ENCODE measurements at regions not wholly inside any gene's neighbourhood (a gene's known extent, or its start where the extent isn't known, plus 50 kb on each side); places are given as distances from the start of the nearest gene placed in this dataset.

DNA sequence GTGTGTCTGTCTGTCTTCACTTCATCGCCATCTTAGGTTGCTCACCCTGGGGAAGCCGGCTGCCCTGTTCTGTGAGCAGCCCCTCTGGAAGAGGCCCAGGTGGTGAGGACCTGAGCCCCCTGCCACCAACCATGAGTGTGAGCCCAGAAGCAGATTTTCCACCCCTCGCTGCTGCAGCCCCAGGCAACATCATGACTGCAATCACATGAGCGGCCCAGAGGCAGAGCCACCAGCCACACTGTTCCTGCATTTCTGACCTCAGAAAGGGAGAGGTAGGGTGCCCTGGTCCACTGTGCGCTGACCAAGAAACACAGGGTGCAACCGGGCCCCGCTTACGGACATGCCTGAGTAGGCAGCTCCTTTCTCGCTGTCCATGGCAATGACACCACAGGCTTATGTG lies 92.3 kb upstream of the IQSEC1 start:
- Mint-ChIP-seq H3K9me3 (no peaks in the 10 kb centered on the region), H3K36me3 (ENCODE audit: low read depth) (no peaks in the 10 kb centered on the region), H3K4me1 (ENCODE audit: low read depth) (no peaks in the 10 kb centered on the region), H3K27ac (no peak overlapping the region), H3K4me3 (no peak overlapping the region), H3K27me3 (peaks cover 7% of the 10 kb centered on the region)
- intact Hi-C loops (cut with micrococcal nuclease), result no loop called here

DNA sequence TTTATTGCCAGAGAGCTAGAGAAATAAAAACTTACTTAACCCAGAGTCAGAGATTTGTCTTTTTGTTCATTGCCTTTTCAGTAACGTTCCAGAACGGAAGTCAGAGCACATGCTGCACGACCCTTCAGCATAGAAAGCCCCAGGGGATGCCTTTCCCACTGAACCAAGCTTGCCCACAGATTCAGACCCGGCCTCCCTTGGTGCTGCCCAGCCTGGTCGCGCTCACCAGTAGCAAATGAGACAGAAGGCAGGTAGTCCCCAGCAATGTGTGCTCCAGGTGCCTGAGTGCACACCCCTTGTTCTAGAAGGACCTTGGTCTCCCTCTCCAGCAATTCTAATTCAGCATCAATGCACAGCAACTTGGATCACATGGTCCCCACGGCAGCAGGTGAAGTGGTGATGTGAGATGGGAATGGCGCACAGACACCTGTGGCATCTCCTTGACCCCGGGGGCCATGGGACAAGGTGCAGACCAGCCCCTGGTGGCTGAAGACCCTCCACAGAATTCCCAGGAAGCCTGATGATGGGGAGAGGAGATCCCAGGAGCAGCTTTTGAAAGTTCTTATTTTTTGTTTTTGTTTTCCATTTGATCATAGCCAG lies 91.8 kb upstream of the IQSEC1 start:
- Mint-ChIP-seq H3K4me3 (no peak overlapping the region), H3K27me3 (peaks cover 6% of the 10 kb centered on the region), H3K27ac (no peak overlapping the region), H3K9me3 (no peaks in the 10 kb centered on the region), H3K4me1 (ENCODE audit: low read depth) (no peaks in the 10 kb centered on the region), H3K36me3 (ENCODE audit: low read depth) (no peaks in the 10 kb centered on the region)
- intact Hi-C loops (cut with micrococcal nuclease), result no loop called here

- no peaks in the 10 kb centered on the region for H3K36me3 Mint-ChIP-seq (ENCODE audit: low read depth)
- H3K9me3 Mint-ChIP-seq, result no peaks in the 10 kb centered on the region
- no peak overlapping the region for H3K4me3 Mint-ChIP-seq
- intact Hi-C loops (cut with micrococcal nuclease), result no loop called here
- no peaks in the 10 kb centered on the region for H3K4me1 Mint-ChIP-seq (ENCODE audit: low read depth)
- no peak overlapping the region for H3K27ac Mint-ChIP-seq
- H3K27me3 Mint-ChIP-seq, result peaks cover 2% of the 10 kb centered on the region
Observed at GRCh38 chr3:13163848-13164382, 90.7 kb upstream of the IQSEC1 start.

DNA sequence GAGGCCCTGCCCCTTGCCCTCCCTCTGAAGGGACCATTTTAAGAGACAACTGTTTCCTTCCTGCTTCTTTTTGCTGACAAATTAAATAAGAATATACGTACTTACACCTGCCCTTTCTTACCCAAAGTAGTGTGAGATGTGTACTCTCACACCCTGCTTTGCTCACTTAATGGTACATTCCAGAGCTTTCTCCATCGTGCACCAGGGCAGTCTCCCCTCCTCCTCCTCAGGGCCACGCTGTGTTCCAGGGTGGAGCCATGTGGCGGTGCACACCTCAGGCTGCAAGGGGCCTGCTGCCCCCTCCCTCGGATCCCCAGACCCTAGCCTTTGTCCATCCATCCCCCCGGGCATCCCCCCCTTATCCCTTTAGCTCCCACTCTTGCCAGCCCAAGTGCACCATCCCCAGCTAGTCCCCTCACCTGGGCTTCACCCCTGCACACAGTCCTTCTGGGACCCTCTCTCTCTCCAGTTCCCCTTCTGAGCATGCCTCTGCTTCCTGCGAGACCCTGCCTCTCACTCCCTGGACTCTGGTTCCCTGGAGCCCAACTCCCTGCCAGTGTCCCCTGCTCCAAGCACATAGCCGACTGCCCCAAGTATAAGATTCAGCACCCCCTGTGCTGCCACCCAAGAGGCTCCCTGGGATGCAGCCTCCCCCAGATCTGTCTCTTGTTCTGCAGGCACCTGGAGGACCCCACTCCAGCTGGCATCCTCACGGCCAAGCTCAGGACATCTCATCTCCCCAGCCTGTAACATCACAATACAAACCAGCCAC lies 89.5 kb upstream of the IQSEC1 start:
- Mint-ChIP-seq H3K27me3 (peaks cover 2% of the 10 kb centered on the region), H3K4me3 (no peak overlapping the region), H3K9me3 (no peaks in the 10 kb centered on the region), H3K36me3 (ENCODE audit: low read depth) (no peaks in the 10 kb centered on the region), H3K4me1 (ENCODE audit: low read depth) (no peaks in the 10 kb centered on the region), H3K27ac (no peak overlapping the region)
- intact Hi-C loops (cut with micrococcal nuclease), result no loop called here

DNA sequence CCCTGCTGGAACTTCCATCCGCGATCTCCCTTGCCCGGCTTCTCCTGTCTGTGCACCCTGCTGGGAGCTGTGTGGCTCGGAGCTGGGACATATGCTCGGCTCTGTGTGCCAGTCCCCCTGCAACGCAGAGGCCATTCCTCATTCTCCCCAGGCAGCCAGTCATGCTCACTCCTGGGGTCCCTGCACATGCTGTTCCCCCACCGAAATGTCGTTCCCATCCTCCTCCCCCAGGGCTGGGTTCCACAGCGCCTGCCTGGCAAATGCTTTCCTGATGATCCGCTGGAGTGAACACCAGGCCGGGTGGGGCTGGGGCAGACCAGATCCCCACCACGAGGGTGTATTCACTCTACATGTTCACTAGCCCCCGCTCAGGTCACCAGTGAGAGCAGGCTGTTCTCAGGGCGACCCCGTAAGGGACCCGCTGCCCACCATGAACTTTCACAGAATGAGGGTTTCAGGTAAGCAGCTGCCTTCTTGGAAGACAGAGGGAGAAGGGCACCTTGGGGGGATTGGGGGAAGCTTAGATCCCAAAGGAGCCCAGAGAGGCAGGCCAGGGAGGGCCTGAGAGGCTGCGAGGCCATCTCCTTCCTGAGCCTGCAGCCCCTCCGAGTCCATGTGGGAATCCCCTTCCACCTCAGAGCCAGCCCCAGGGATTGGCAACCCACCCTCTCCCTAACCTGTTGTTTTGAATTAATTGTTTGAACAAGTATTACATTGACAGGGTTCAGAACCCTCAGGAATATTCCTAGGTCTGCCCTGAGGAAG lies 88.7 kb upstream of the IQSEC1 start:
- Mint-ChIP-seq H3K4me1 (ENCODE audit: low read depth) (no peaks in the 10 kb centered on the region), H3K9me3 (no peaks in the 10 kb centered on the region), H3K4me3 (no peak overlapping the region), H3K36me3 (ENCODE audit: low read depth) (no peaks in the 10 kb centered on the region), H3K27me3 (peaks cover 2% of the 10 kb centered on the region), H3K27ac (no peak overlapping the region)
- intact Hi-C loops (cut with micrococcal nuclease), result no loop called here

DNA sequence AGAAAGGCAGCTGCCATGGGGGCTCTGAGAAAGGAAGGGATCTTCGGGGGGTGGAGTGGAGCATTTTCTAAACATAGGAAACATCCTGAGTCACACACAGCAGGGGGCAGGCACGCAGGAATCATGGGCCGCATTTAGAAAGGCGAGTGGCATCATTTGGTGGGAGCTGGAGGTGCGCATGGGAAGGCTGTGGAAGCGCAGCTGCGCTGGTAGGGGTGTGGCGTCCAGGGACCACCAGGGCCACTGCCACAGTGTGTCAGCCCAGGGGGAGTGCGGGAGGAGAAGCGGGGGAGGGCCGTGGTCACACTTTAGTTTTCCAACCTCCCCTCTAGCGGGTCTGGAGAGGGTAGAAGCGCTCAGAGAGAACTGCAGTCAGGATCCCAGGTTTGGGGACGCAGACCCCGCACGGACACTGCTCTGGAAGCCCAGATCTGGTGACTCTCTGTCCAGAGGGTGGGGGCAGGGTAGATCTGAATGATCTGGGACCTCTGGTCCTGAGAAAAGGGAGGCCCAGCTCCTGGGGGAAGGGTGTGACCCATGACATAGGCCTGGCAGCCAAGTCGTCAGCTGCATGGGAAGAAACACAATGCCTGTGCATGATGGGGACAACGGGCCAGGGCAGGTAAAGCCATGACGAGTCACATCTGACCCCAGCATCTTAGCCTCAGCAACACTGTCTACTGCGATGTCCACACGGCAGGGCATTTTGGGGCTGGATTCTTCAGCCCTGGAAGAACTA lies 88.0 kb upstream of the IQSEC1 start:
- intact Hi-C loops (cut with micrococcal nuclease), result no loop called here
- peaks cover 6% of the 10 kb centered on the region for H3K9me3 Mint-ChIP-seq
- H3K36me3 Mint-ChIP-seq (ENCODE audit: low read depth), result no peaks in the 10 kb centered on the region
- H3K27me3 Mint-ChIP-seq, result peaks cover 8% of the 10 kb centered on the region
- H3K27ac Mint-ChIP-seq, result no peak overlapping the region
- H3K4me3 Mint-ChIP-seq, result no peak overlapping the region
- no peaks in the 10 kb centered on the region for H3K4me1 Mint-ChIP-seq (ENCODE audit: low read depth)

DNA sequence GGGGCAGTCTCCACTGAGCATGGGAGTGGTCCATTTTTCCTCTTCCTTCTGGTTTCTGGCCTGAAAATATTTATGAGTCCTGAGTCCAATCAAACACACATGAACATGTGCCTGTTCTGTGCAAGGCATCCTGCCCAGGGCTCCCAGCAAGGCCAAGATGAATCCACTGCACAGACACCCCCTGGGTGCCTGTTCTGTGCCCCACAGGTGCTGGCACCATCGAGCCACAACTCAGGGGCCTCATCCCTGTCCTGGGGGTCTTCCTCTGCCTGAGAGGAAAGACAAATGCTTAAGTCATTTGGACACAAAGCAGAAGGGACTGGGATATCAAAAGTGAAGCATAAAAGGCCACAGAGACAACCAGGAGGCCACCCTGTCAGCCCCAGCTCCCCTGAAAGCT lies 87.4 kb upstream of the IQSEC1 start:
- Mint-ChIP-seq H3K27me3 (peaks cover 7% of the 10 kb centered on the region), H3K4me3 (no peak overlapping the region), H3K36me3 (ENCODE audit: low read depth) (no peaks in the 10 kb centered on the region), H3K27ac (no peak overlapping the region), H3K9me3 (peaks cover 11% of the 10 kb centered on the region), H3K4me1 (ENCODE audit: low read depth) (no peaks in the 10 kb centered on the region)
- intact Hi-C loops (cut with micrococcal nuclease), result no loop called here

GRCh38 chr3:13159890-13160289 lies 86.7 kb upstream of the IQSEC1 start:
- H3K9me3 Mint-ChIP-seq, result peaks cover 19% of the 10 kb centered on the region
- peaks cover 7% of the 10 kb centered on the region for H3K27me3 Mint-ChIP-seq
- no peaks in the 10 kb centered on the region for H3K4me1 Mint-ChIP-seq (ENCODE audit: low read depth)
- H3K36me3 Mint-ChIP-seq (ENCODE audit: low read depth), result no peaks in the 10 kb centered on the region
- intact Hi-C loops (cut with micrococcal nuclease), result no loop called here
- no peak overlapping the region for H3K4me3 Mint-ChIP-seq
- no peak overlapping the region for H3K27ac Mint-ChIP-seq

- H3K4me3 Mint-ChIP-seq, result no peak overlapping the region
- H3K36me3 Mint-ChIP-seq (ENCODE audit: low read depth), result no peaks in the 10 kb centered on the region
- H3K9me3 Mint-ChIP-seq, result peaks cover 24% of the 10 kb centered on the region
- no peaks in the 10 kb centered on the region for H3K4me1 Mint-ChIP-seq (ENCODE audit: low read depth)
- no peak overlapping the region for H3K27ac Mint-ChIP-seq
- intact Hi-C loops (cut with micrococcal nuclease), result no loop called here
- H3K27me3 Mint-ChIP-seq, result peaks cover 7% of the 10 kb centered on the region
Observed at GRCh38 chr3:13158871-13159270, 85.6 kb upstream of the IQSEC1 start.

DNA sequence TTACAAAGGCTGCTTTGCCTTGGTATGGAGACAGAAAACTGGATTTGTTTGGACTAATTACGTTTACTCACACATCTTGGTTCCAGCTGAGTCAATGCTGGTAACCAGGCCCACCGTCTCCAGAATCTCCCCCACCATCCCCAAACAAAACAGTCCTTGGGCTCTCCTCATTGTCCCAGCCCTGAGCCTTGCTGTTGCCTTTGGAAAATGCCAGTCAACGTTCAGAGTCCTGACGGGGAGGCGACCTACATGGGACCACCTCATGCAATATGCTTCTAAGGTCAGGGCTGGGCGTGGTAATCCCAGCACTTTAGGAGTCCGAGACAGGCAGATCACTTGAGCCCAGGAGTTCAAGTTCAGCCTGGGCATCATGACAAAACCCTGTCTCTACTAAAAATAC lies 85.2 kb upstream of the IQSEC1 start:
- Mint-ChIP-seq H3K27me3 (peaks cover 7% of the 10 kb centered on the region), H3K36me3 (ENCODE audit: low read depth) (no peaks in the 10 kb centered on the region), H3K4me1 (ENCODE audit: low read depth) (no peaks in the 10 kb centered on the region), H3K4me3 (no peak overlapping the region), H3K9me3 (peaks cover 24% of the 10 kb centered on the region), H3K27ac (no peak overlapping the region)
- intact Hi-C loops (cut with micrococcal nuclease), result no loop called here

GRCh38 chr3:13157986-13158385 lies 84.8 kb upstream of the IQSEC1 start:
- Mint-ChIP-seq H3K27ac (no peak overlapping the region), H3K36me3 (ENCODE audit: low read depth) (no peaks in the 10 kb centered on the region), H3K9me3 (peaks cover 24% of the 10 kb centered on the region), H3K4me3 (no peak overlapping the region), H3K4me1 (ENCODE audit: low read depth) (no peaks in the 10 kb centered on the region), H3K27me3 (peaks cover 7% of the 10 kb centered on the region)
- intact Hi-C loops (cut with micrococcal nuclease), result no loop called here

GRCh38 chr3:13152826-13153710 lies 79.8 kb upstream of the IQSEC1 start:
- intact Hi-C loops (cut with micrococcal nuclease), result no loop called here
- H3K4me3 Mint-ChIP-seq, result no peak overlapping the region

GRCh38 chr3:13150624-13151023 lies 77.4 kb upstream of the IQSEC1 start:
- H3K9me3 Mint-ChIP-seq, result peaks cover 13% of the 10 kb centered on the region
- peaks cover 7% of the 10 kb centered on the region for H3K4me1 Mint-ChIP-seq (ENCODE audit: low read depth)
- no peaks in the 10 kb centered on the region for H3K36me3 Mint-ChIP-seq (ENCODE audit: low read depth)
- no peak overlapping the region for H3K4me3 Mint-ChIP-seq
- intact Hi-C loops (cut with micrococcal nuclease), result no loop called here
- peaks cover 5% of the 10 kb centered on the region for H3K27me3 Mint-ChIP-seq
- H3K27ac Mint-ChIP-seq, result no peak overlapping the region

More at GRCh38 chr3:13152826-13153710, 79.8 kb upstream of the IQSEC1 start:
- peaks cover 24% of the 10 kb centered on the region for H3K9me3 Mint-ChIP-seq
- no peaks in the 10 kb centered on the region for H3K36me3 Mint-ChIP-seq (ENCODE audit: low read depth)
- H3K27me3 Mint-ChIP-seq, result peaks cover 7% of the 10 kb centered on the region
- no peak overlapping the region for H3K27ac Mint-ChIP-seq
- H3K4me1 Mint-ChIP-seq (ENCODE audit: low read depth), result peaks cover 7% of the 10 kb centered on the region
